Loucy (cell line): ENCODE measurements at regions not wholly inside any gene's neighbourhood (a gene's known extent, or its start where the extent isn't known, plus 50 kb on each side); places are given as distances from the start of the nearest gene placed in this dataset.

Experiments
- EZH2phosphoT487 ChIP-seq: fragments of 200-600 bp; IDR thresholded peaks from 2 replicates; pipeline ENCODE4 v1.6.1; 2018; ENCODE audit warnings: antibody characterized with exemption, mild to moderate bottlenecking, moderate library complexity, borderline replicate concordance
- TF ChIP-seq, protein P1 (sequence below): fragments of 200-600 bp; sonication (generic); conservative IDR thresholded peaks from 2 replicates; pipeline ENCODE4 v1.5.1; 2014; ENCODE audit warnings: mild to moderate bottlenecking, antibody characterized with exemption, low read length

DNA sequence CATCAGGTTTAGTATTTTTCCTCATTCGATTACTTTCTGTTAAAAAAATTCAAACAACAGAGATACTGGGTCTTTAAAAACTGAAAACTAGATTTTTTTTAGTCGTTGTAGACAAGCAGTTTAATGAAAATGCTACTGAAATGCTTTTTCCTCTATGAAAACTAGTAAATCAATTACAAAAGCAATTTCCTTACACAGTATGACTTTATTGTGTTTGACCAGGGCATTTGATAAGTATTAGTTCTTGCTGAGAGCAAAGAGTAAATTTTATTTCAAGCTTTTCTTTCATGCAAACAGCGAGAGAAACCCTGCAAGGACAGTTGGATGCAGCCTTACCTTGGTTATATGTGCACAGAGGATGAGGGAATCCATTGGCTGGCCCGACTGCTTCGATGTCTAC is 308.5 kb downstream of the MAT2B start:
- TF ChIP-seq, protein P1, sequence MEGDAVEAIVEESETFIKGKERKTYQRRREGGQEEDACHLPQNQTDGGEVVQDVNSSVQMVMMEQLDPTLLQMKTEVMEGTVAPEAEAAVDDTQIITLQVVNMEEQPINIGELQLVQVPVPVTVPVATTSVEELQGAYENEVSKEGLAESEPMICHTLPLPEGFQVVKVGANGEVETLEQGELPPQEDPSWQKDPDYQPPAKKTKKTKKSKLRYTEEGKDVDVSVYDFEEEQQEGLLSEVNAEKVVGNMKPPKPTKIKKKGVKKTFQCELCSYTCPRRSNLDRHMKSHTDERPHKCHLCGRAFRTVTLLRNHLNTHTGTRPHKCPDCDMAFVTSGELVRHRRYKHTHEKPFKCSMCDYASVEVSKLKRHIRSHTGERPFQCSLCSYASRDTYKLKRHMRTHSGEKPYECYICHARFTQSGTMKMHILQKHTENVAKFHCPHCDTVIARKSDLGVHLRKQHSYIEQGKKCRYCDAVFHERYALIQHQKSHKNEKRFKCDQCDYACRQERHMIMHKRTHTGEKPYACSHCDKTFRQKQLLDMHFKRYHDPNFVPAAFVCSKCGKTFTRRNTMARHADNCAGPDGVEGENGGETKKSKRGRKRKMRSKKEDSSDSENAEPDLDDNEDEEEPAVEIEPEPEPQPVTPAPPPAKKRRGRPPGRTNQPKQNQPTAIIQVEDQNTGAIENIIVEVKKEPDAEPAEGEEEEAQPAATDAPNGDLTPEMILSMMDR = no peak
- TF ChIP-seq EZH2phosphoT487 = no peak
